ENCODE measurements at regions not wholly inside any gene's neighbourhood (a gene's known extent, or its start where the extent isn't known, plus 50 kb on each side); places are given as distances from the start of the nearest gene placed in this dataset.

DNA sequence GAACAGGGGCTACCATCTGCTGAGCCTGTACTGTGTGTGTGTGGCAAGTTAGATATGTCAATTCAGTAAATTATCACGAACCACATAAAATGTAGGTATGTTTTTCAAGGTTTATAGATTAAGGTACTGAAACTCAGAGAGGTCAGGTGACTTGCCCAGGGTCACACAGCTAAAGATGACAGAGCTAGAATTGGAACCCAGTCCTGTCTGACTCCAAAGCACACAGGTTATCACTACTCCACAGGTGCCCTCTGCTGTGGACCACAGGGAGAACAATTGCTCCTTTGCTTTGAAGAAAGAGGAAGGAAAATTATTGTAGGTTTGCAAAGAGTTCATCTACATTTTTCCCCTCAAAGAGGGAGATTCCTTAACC is 229.7 kb upstream of the AGAP1 start:
- no peak for DNase-seq
- CTCF ChIA-PET, result no interaction called here
- H3K36me3 Mint-ChIP-seq, result no peaks in the 10 kb centered on the region
- H3K4me1 Mint-ChIP-seq, result no peaks in the 10 kb centered on the region
- no peaks in the 10 kb centered on the region for H3K9me3 Mint-ChIP-seq
- no peak overlapping the region for H3K27ac Mint-ChIP-seq
- peaks cover 35% of the 10 kb centered on the region for H3K27me3 Mint-ChIP-seq
- no peak overlapping the region for H3K4me3 Mint-ChIP-seq

DNA sequence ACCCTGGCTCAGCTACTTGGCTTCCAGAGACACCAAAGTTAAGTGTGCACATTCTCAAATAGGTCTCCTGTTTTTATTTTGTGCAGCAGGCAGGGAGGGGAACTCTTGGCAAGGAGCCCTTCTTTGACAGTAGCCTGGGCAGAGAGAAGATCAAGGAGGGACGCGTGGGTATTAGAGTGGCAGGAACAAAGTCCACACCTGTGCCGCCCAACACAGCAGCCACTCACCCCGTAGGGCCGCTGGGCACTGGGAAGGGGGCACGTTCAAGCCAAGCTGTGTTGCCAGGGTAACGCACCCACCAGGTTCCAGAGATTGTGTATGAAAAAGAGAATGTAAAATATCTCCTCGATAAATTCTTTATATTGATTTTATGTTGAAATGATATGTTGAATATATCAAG is 229.3 kb upstream of the AGAP1 start:
- no peaks in the 10 kb centered on the region for H3K9me3 Mint-ChIP-seq
- no peaks in the 10 kb centered on the region for H3K36me3 Mint-ChIP-seq
- H3K4me3 Mint-ChIP-seq, result no peak overlapping the region
- CTCF ChIA-PET, result no interaction called here
- DNase-seq, result no peak
- no peaks in the 10 kb centered on the region for H3K4me1 Mint-ChIP-seq
- peaks cover 39% of the 10 kb centered on the region for H3K27me3 Mint-ChIP-seq
- no peak overlapping the region for H3K27ac Mint-ChIP-seq

DNA sequence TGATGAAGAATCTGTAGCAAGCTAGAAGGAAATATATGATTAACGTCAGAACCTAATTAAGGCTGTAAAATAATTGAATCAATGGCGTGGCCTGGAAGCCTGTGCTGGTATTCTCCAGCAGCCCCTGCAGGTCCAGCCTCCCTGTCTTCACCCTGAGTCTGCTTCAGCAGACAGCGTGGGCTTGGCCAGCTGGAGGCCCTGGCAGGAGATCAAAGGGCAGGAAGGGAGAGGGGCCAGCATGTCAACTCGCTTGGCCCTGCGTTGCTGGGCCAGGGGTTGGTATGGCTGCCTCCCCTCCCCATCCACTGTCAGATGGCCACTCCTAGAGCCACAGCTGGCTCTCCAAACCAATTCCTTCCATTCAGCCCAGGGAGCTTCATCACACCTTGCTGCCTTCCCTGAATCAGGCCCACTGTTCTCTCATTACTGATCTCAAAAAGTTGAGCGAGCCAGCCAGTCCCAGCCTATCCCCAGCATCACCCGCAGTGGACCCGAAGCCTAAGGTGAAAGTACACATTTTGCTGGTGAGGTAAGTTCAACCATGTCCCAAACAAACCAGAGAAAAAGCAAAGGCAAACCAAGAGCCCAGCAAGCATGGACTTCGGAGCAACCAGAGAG is 228.4 kb upstream of the AGAP1 start:
- no peak for DNase-seq
- Mint-ChIP-seq H3K27ac (no peak overlapping the region), H3K36me3 (no peaks in the 10 kb centered on the region), H3K4me3 (no peak overlapping the region), H3K4me1 (peaks cover under 1% of the 10 kb centered on the region), H3K9me3 (no peaks in the 10 kb centered on the region), H3K27me3 (peaks cover 47% of the 10 kb centered on the region)
- CTCF ChIA-PET, result no interaction called here

DNA sequence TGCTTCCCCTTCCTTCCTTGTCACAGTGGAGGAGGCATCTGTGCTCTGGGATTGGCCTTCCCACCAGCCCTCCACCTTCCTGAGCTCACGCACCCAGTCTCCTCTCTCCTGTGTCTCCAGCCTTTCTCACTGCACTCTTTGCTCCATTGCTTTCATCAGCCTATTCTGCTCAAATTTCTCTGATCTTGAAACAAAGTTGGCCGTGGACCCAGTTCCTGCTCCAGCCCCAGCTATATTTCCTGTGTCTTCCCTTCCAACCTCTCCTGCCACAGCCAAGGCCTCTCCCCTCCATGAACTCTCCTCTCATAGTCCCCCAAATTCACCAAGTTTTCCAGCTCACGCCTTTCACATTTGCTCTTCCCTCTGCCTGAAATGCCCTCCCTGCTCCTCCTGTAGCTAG is 226.6 kb upstream of the AGAP1 start:
- H3K9me3 Mint-ChIP-seq, result no peaks in the 10 kb centered on the region
- peaks cover 7% of the 10 kb centered on the region for H3K4me1 Mint-ChIP-seq
- H3K36me3 Mint-ChIP-seq, result no peaks in the 10 kb centered on the region
- no peak for DNase-seq
- H3K27me3 Mint-ChIP-seq, result peaks cover 53% of the 10 kb centered on the region
- no peak overlapping the region for H3K4me3 Mint-ChIP-seq
- CTCF ChIA-PET, result no interaction called here
- no peak overlapping the region for H3K27ac Mint-ChIP-seq

DNA sequence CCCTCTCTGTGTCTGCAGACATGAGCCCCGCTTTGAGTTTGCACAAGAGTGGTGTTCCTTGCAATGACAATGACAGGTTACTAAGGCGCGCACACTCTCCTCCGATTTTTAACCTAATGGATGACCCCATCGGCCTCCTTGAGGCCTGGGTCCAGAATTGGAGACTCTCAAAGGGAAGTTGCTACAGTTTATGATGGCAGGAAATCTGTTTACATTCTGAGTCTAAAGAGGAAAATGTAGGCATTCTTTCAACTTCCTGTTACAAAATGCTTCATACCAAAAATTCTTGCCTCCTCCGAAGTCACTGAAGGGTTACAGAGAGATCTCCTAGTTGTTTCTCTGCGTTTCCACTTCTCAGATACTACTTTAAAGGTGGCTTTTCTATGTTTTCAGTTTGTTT is 225.3 kb upstream of the AGAP1 start:
- DNase-seq, result no peak
- peaks cover 46% of the 10 kb centered on the region for H3K27me3 Mint-ChIP-seq
- H3K4me3 Mint-ChIP-seq, result no peak overlapping the region
- CTCF ChIA-PET, result no interaction called here
- H3K36me3 Mint-ChIP-seq, result no peaks in the 10 kb centered on the region
- peaks cover 7% of the 10 kb centered on the region for H3K4me1 Mint-ChIP-seq
- no peak overlapping the region for H3K27ac Mint-ChIP-seq
- H3K9me3 Mint-ChIP-seq, result no peaks in the 10 kb centered on the region

DNA sequence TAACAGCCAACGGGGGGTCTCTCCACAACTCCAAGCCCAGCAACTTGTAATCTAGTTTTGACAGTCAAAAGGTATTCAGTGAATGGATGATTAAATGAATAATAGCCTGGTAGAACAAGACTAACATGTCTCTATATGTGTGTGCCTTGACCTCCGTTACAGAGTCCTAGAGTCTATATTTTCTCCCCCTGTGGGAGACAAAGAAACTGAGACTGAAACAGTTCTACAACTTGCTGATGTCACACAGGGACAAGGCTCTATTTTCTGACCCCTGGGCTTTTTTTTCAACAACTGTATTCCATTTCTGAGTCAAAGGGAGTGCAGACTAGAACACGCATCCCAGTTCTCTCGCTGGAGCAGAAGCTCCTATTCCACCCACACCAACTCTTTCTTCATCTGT is 223.6 kb upstream of the AGAP1 start:
- DNase-seq, result no peak
- Mint-ChIP-seq H3K27ac (no peak overlapping the region), H3K9me3 (no peaks in the 10 kb centered on the region), H3K4me3 (no peak overlapping the region), H3K4me1 (peaks cover 7% of the 10 kb centered on the region), H3K36me3 (no peaks in the 10 kb centered on the region), H3K27me3 (peaks cover 41% of the 10 kb centered on the region)
- CTCF ChIA-PET, result no interaction called here

DNA sequence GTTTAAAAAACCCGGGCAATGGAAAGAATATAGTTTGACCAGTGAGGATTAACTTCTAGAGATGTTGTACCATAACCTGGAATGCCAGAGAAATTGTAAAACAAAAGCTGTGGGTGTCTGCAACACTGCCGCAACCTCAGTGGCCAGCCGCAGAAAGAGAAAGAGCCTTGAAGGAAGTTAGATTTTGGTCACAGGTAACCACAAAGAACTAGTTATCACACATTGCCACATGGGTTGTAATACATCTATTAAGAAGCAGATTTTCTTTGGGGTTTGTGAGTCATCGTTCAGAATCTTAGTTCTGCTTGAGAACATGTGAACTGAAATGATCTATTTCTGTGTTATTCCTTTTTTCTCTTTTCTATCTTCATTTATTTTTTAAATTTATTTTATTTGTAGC is 222.9 kb upstream of the AGAP1 start:
- Mint-ChIP-seq H3K36me3 (no peaks in the 10 kb centered on the region), H3K9me3 (no peaks in the 10 kb centered on the region), H3K4me1 (peaks cover 7% of the 10 kb centered on the region), H3K27me3 (peaks cover 41% of the 10 kb centered on the region), H3K4me3 (no peak overlapping the region), H3K27ac (no peak overlapping the region)
- CTCF ChIA-PET, result no interaction called here
- peak; percentile 42 for DNase-seq

DNA sequence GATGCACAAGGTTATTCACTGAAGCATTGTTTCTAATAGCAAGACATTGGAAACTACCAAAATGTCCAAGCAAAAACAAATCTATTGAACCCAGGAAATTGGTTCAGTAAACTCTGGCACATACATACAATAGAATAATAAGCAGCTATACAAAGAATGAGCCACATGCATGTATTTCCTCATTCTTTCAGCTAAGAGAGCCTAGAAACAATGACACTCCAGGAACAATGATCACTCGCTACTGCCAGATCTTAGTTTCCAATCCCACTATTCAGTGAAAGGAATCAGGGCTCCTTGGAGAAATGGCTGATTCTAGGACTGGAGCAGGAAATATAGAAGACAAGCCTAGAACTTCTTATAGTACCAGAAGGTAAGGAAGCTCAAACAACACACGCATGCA is 221.9 kb upstream of the AGAP1 start:
- H3K4me3 Mint-ChIP-seq, result no peak overlapping the region
- CTCF ChIA-PET, result no interaction called here

DNA sequence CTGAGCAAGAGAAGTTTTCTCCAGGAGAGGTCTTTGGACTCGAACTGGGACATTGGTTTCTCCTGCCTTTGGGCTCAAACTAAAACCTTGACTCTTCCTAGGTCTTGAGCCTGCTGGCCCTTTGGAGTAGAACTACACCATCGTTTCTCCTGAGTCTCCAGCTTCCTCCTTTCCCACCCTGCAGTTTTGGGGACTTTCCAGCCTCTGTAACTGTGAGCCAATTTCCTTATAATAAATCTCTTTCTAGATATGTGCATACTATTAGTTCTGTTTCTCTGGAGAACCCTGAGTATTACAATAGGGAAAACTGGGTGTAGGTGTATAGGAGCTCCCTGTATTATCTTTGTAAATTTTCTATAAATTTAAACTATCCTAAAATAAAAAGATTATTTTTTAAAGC is 219.8 kb upstream of the AGAP1 start:
- no peak overlapping the region for H3K27ac Mint-ChIP-seq
- no peak for DNase-seq
- H3K4me3 Mint-ChIP-seq, result no peak overlapping the region
- H3K9me3 Mint-ChIP-seq, result no peaks in the 10 kb centered on the region
- H3K27me3 Mint-ChIP-seq, result peaks cover 18% of the 10 kb centered on the region
- no peaks in the 10 kb centered on the region for H3K36me3 Mint-ChIP-seq
- peaks cover 7% of the 10 kb centered on the region for H3K4me1 Mint-ChIP-seq
- CTCF ChIA-PET, result no interaction called here

More for the DNA sequence above, 221.9 kb upstream of the AGAP1 start:
- no peaks in the 10 kb centered on the region for H3K9me3 Mint-ChIP-seq
- no peak overlapping the region for H3K27ac Mint-ChIP-seq
- H3K4me1 Mint-ChIP-seq, result peaks cover 7% of the 10 kb centered on the region
- H3K36me3 Mint-ChIP-seq, result no peaks in the 10 kb centered on the region
- no peak for DNase-seq
- H3K27me3 Mint-ChIP-seq, result peaks cover 35% of the 10 kb centered on the region

DNA sequence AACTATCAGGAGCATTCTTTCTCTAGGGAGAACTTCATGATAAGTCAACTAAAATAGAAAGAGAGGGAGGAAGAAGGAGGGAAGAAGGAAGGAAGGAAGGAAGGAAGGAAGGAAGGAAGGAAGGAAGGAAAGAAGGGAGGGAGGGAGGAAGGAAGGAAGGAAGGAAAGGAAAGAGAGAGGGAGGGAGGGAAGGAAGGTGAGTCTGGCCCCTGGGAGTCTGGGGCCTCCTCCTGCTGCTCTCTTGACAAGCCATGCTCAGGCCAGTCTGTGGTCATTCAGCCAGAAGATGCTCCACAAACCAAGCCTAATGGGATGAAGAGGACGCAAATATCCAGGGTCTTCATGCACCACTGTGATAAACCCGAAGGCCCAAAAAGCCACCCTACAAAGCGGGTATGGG is 216.4 kb upstream of the AGAP1 start:
- H3K27me3 Mint-ChIP-seq, result peaks cover 6% of the 10 kb centered on the region
- no peak overlapping the region for H3K4me3 Mint-ChIP-seq
- no peaks in the 10 kb centered on the region for H3K4me1 Mint-ChIP-seq
- CTCF ChIA-PET, result no interaction called here
- H3K27ac Mint-ChIP-seq, result no peak overlapping the region
- DNase-seq, result no peak
- no peaks in the 10 kb centered on the region for H3K9me3 Mint-ChIP-seq
- H3K36me3 Mint-ChIP-seq, result no peaks in the 10 kb centered on the region

DNA sequence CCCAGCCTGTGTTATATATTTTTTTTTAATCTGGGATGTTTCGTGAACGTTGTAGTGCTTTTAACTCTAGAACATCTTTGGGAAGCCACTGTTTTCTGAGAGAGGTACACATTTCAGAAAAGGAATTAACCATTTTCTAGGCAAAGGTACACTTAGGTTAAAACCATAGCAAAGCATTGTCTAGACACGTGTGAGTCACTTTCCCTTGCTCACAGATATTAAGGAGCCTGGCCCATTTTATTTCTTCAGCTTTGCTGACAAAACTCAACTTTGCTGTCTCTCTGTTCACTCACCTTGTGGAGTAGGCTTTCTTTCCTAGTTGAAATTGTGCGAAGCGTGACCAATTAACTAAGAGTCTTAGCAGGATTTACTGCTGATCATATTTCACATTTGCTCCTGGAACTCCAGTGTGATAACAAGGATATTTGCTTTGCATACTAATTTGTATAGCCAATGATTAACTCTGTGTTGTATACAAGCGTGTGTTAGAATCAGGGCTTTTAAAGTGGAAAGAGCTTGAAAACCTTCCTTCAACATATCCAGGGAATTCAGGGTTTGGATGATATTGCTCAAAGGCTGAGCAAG is 215.0 kb upstream of the AGAP1 start:
- no peaks in the 10 kb centered on the region for H3K4me1 Mint-ChIP-seq
- H3K4me3 Mint-ChIP-seq, result no peak overlapping the region
- DNase-seq, result no peak
- no peak overlapping the region for H3K27ac Mint-ChIP-seq
- H3K36me3 Mint-ChIP-seq, result no peaks in the 10 kb centered on the region
- CTCF ChIA-PET, result no interaction called here
- H3K9me3 Mint-ChIP-seq, result no peaks in the 10 kb centered on the region
- peaks cover 6% of the 10 kb centered on the region for H3K27me3 Mint-ChIP-seq

DNA sequence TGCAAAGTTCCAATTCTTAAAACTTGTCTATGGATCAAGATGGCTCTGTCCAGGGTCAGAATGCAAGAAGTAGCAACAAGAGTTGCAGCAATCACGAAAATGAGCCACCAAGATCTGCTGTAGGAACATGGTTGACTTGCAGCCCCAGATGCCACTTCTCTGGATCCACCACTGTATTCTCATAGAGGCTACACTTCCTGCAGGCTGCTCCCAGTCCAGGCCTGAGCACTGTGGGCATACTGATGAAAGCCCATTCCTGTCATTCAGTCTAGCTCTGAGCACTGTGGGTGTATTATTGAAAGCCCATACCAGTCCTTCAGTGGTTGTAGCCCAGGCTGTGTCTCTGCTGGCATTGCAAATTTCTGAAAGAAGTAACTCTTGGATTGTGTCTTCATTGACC is 213.9 kb upstream of the AGAP1 start:
- Mint-ChIP-seq H3K4me1 (no peaks in the 10 kb centered on the region), H3K27me3 (peaks cover 6% of the 10 kb centered on the region), H3K27ac (no peak overlapping the region), H3K9me3 (no peaks in the 10 kb centered on the region), H3K36me3 (no peaks in the 10 kb centered on the region), H3K4me3 (no peak overlapping the region)
- no peak for DNase-seq
- CTCF ChIA-PET, result no interaction called here

DNA sequence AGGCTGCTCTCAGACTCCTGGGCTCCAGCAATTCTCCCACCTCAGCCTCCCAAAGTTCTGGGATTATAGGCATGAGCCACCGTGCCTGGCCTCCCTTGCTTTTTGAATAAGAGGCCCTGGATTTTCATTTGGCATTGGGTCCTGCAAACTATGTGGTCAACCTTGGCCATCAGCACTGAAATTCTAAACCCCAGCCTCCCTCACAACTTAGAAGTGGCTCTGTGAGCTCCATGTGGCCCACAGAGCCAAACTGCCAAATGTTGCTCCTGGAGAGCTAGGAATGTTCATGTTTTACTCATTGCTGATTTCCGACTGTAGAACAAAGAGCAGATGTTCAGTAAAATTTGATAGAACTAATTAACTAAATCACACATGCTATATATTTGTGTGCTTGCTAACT is 210.6 kb upstream of the AGAP1 start:
- no peak for DNase-seq
- CTCF ChIA-PET, result no interaction called here
- H3K36me3 Mint-ChIP-seq, result no peaks in the 10 kb centered on the region
- no peak overlapping the region for H3K27ac Mint-ChIP-seq
- H3K27me3 Mint-ChIP-seq, result peaks cover 6% of the 10 kb centered on the region
- H3K9me3 Mint-ChIP-seq, result no peaks in the 10 kb centered on the region
- H3K4me1 Mint-ChIP-seq, result no peaks in the 10 kb centered on the region
- H3K4me3 Mint-ChIP-seq, result no peak overlapping the region

DNA sequence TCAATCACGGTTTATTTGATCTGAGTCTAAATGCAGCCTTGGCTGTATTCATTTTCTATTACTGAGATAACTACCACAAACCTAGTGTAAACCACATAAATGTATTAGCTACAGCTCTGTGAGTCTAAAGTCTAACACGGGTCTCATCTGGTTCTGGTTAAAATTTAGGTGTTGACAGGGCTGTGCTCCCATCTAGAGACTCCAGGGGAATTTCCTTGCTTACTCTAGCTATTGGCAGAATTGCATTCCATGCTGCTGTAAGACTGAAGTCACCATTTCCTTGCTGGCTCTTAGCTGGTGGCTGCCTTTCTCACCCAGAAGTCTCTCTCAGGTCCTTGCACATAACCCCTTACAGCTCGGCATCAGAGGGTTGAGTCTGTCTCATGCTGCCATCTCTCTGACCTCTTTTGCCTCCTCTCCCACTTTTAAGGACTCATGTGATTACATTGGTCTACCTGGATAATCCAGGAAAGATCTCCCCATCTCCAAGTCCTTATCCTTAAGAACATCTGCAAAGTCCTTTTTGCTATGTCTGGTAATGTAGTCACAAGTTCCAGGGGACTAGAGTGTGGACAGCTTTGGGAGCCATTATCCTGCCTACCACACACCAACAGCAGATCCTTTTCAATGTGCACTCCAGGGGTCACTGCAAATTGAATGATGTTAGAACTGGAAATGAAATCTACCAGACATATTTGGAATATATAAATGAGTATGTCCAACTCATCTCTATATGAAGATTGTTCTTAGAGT is 207.0 kb upstream of the AGAP1 start:
- DNase-seq, result no peak
- H3K27me3 Mint-ChIP-seq, result no peaks in the 10 kb centered on the region
- CTCF ChIA-PET, result no interaction called here

DNA sequence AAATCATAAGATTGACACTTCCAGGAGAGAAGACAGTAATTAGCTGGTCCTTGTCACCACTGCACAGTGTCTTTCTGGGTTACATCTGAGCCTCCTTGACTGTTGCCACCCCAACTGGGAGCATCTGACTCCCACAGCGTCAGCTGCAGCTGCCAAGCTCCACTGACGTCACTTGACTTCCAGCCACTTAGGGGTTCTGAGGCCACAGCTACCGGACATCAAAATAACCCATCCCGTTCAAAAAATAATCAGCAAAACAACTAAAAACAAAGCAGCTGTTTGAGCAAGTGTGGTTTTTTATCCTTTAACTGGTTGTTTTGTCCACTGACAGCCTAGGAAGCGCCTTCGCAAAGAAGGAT is 206.5 kb upstream of the AGAP1 start:
- H3K4me1 Mint-ChIP-seq, result no peaks in the 10 kb centered on the region
- DNase-seq, result no peak

More for the DNA sequence above, 207.0 kb upstream of the AGAP1 start:
- no peaks in the 10 kb centered on the region for H3K4me1 Mint-ChIP-seq
- no peak overlapping the region for H3K4me3 Mint-ChIP-seq
- H3K27ac Mint-ChIP-seq, result no peak overlapping the region
- H3K36me3 Mint-ChIP-seq, result no peaks in the 10 kb centered on the region
- no peaks in the 10 kb centered on the region for H3K9me3 Mint-ChIP-seq

More for the DNA sequence above, 206.5 kb upstream of the AGAP1 start:
- CTCF ChIA-PET, result no interaction called here
- Mint-ChIP-seq H3K27ac (no peak overlapping the region), H3K36me3 (no peaks in the 10 kb centered on the region), H3K27me3 (no peaks in the 10 kb centered on the region), H3K9me3 (no peaks in the 10 kb centered on the region), H3K4me3 (no peak overlapping the region)

Data from activated naive CD4-positive, alpha-beta T cell treated with anti-CD3 and anti-CD28 coated beads, Interleukin-2, amount 10 ng/mL, durations not matched to agents 7 days and 5 days (primary cell).